Osteoblast (primary cell): ENCODE measurements at regions not wholly inside any gene's neighbourhood (a gene's known extent, or its start where the extent isn't known, plus 50 kb on each side); places are given as distances from the start of the nearest gene placed in this dataset.

Experiments
- DNase-seq: peaks from one replicate; pipeline ENCODE4 v3.0.0; 2011; ENCODE audit warnings: low spot score, mixed read lengths; ENCODE audit not compliant: insufficient read length; ENCODE audit errors: missing footprints
- H2AFZ ChIP-seq: 2 replicates; pipeline ENCODE4 v1.6.0; 2011; ENCODE audit warnings: mild to moderate bottlenecking, low read length
- H3K27ac ChIP-seq: 2 replicates; pipeline ENCODE4 v1.5.1; 2011; ENCODE audit warnings: mild to moderate bottlenecking, low read depth, low read length, moderate library complexity
- H3K27me3 ChIP-seq: 2 replicates; pipeline ENCODE4 v1.6.0; 2012; ENCODE audit warnings: mild to moderate bottlenecking, control low read depth, inconsistent platforms, low read length, moderate library complexity; ENCODE audit not compliant: insufficient read depth
- H3K36me3 ChIP-seq: 2 replicates; pipeline ENCODE4 v1.5.1; 2011; ENCODE audit warnings: mild to moderate bottlenecking, low read length, control low read depth, moderate library complexity; ENCODE audit not compliant: insufficient read depth
- H3K4me1 ChIP-seq: 2 replicates; pipeline ENCODE4 v1.5.1; 2011; ENCODE audit warnings: mild to moderate bottlenecking, low read length, control low read depth, moderate library complexity; ENCODE audit not compliant: insufficient read depth
- H3K4me2 ChIP-seq: 2 replicates; pipeline ENCODE4 v1.6.0; 2011; ENCODE audit warnings: mild to moderate bottlenecking, low read length; ENCODE audit not compliant: insufficient read depth
- H3K4me3 ChIP-seq: fragments of 200-600 bp; sonication (generic); 3 replicates; pipeline ENCODE4 v1.5.1; 2012; ENCODE audit warnings: mild to moderate bottlenecking, low read length, inconsistent platforms; ENCODE audit not compliant: insufficient read depth
- H3K79me2 ChIP-seq: 2 replicates; pipeline ENCODE4 v1.6.0; 2012; ENCODE audit warnings: mild to moderate bottlenecking, low read length, control low read depth, inconsistent platforms; ENCODE audit not compliant: insufficient read depth
- H3K9me3 ChIP-seq: 2 replicates; pipeline ENCODE4 v1.5.1; 2011; ENCODE audit warnings: low read depth, low read length, control low read depth
- H4K20me1 ChIP-seq: 2 replicates; pipeline ENCODE4 v1.6.0; 2012; ENCODE audit warnings: mild to moderate bottlenecking, low read length, control low read depth; ENCODE audit not compliant: insufficient read depth
- TF ChIP-seq, protein P1 (sequence below): IDR thresholded peaks from 2 replicates; pipeline ENCODE4 v1.5.1; 2011; ENCODE audit warnings: mild to moderate bottlenecking, low read depth, low read length, moderate library complexity; ENCODE audit errors: extremely low read depth

GRCh38 chr10:43901302-43901701 lies 252.6 kb upstream of the ZNF32 start:
- no peak overlapping the region for H2AFZ ChIP-seq
- H3K4me2 ChIP-seq, result no peak overlapping the region
- no peak overlapping the region for H3K4me3 ChIP-seq
- no peak overlapping the region for H3K27ac ChIP-seq
- no peaks in the 10 kb centered on the region for H3K79me2 ChIP-seq
- no peaks in the 10 kb centered on the region for H3K9me3 ChIP-seq
- no peaks in the 10 kb centered on the region for H3K27me3 ChIP-seq
- no peak for DNase-seq
- TF ChIP-seq, protein P1, sequence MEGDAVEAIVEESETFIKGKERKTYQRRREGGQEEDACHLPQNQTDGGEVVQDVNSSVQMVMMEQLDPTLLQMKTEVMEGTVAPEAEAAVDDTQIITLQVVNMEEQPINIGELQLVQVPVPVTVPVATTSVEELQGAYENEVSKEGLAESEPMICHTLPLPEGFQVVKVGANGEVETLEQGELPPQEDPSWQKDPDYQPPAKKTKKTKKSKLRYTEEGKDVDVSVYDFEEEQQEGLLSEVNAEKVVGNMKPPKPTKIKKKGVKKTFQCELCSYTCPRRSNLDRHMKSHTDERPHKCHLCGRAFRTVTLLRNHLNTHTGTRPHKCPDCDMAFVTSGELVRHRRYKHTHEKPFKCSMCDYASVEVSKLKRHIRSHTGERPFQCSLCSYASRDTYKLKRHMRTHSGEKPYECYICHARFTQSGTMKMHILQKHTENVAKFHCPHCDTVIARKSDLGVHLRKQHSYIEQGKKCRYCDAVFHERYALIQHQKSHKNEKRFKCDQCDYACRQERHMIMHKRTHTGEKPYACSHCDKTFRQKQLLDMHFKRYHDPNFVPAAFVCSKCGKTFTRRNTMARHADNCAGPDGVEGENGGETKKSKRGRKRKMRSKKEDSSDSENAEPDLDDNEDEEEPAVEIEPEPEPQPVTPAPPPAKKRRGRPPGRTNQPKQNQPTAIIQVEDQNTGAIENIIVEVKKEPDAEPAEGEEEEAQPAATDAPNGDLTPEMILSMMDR, result peak; percentile 39
- no peaks in the 10 kb centered on the region for H3K36me3 ChIP-seq
- no peaks in the 10 kb centered on the region for H4K20me1 ChIP-seq
- peaks cover 28% of the 10 kb centered on the region for H3K4me1 ChIP-seq

DNA sequence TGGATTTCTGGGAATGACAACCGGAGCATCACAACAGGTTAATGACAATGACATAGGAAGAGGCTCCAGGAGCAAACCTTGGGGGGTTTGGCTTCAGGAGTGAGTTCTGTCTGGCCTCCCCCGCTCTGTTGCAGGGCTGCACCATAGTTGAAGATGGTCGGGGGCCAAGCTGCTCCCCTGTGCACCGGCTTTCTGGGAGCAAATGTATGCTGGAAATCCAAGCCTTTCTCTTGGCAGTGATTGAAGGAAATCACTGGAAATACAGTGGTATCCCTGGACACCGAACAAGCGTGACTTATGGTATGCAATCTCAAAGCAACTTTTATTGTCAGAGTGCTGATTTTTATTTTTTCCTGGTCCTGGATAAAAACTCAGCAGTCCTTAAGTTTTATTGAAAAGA lies 251.9 kb upstream of the ZNF32 start:
- H4K20me1 ChIP-seq, result no peaks in the 10 kb centered on the region
- H3K9me3 ChIP-seq, result no peaks in the 10 kb centered on the region

DNA sequence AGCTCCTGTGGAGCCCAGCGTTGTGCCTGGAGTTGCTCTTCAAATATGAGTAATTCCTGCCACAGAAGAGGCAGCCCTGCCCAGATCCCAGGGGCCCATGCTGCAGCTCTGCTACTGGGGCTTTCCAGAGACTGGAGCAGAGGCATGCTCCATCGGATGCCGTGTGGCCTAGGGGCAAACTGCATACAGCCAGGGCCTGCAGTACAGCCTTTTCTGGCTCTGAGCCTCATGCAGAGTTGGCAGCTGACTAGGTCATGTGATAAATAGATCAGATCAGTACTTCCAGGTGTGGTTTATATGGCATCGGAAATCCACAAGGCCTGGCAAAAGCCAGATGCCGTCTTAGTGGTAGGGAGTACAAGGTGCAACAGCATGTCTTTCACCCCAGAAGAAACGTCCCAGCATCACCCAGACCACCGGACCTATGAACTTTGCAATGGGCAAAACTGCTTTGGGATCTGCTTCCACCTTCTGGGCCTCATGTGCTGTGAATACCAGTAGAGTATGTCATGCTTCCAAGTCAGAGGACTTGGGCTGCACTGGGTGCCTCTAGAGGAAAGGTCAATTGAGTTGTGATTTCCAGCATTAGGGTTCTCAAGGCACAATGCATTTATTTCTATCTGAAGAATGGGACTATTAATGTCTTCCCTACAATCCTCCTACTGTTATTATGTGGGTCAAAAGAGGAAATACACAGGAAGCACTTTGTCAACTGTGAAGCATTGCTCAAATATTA lies 250.7 kb upstream of the ZNF32 start:
- Histone ChIP-seq H3K4me1 (peaks cover 21% of the 10 kb centered on the region), H3K4me3 (no peak overlapping the region), H3K36me3 (no peaks in the 10 kb centered on the region), H3K4me2 (no peak overlapping the region), H3K79me2 (no peaks in the 10 kb centered on the region), H2AFZ (no peak overlapping the region), H3K27ac (no peak overlapping the region), H3K27me3 (no peaks in the 10 kb centered on the region), H3K9me3 (no peaks in the 10 kb centered on the region), H4K20me1 (no peaks in the 10 kb centered on the region)
- no peak for DNase-seq
- TF ChIP-seq, protein P1, result no peak

More for the DNA sequence above, 251.9 kb upstream of the ZNF32 start:
- Histone ChIP-seq H3K4me1 (peaks cover 24% of the 10 kb centered on the region), H3K27me3 (no peaks in the 10 kb centered on the region), H3K79me2 (no peaks in the 10 kb centered on the region), H3K27ac (no peak overlapping the region), H3K4me2 (no peak overlapping the region), H3K4me3 (no peak overlapping the region), H2AFZ (no peak overlapping the region), H3K36me3 (no peaks in the 10 kb centered on the region)
- no peak for DNase-seq
- TF ChIP-seq, protein P1, result no peak

GRCh38 chr10:43898592-43898991 lies 249.9 kb upstream of the ZNF32 start:
- TF ChIP-seq, protein P1, result no peak
- Histone ChIP-seq H3K27me3 (no peaks in the 10 kb centered on the region), H3K4me2 (no peak overlapping the region)

More at GRCh38 chr10:43898592-43898991, 249.9 kb upstream of the ZNF32 start:
- Histone ChIP-seq H4K20me1 (no peaks in the 10 kb centered on the region), H2AFZ (no peak overlapping the region), H3K4me1 (peaks cover 21% of the 10 kb centered on the region), H3K27ac (no peak overlapping the region), H3K4me3 (no peak overlapping the region), H3K79me2 (no peaks in the 10 kb centered on the region), H3K9me3 (no peaks in the 10 kb centered on the region), H3K36me3 (no peaks in the 10 kb centered on the region)
- DNase-seq, result no peak
